ENCODE measurements at regions not wholly inside any gene's neighbourhood (a gene's known extent, or its start where the extent isn't known, plus 50 kb on each side); places are given as distances from the start of the nearest gene placed in this dataset.
"Not testable (repeated sequence)": the region's sequence is repeated elsewhere in the genome, so short reads cannot be mapped to it uniquely, and the experiment has no call there.

- not testable (repeated sequence) for H3K27ac ChIP-seq, H3K4me3 ChIP-seq
Observed at GRCh38 chr2:111583480-111583879, 300.5 kb downstream of the ANAPC1 start.

- H3K27ac ChIP-seq, H3K4me3 ChIP-seq: not testable (repeated sequence)
Observed at GRCh38 chr2:111584540-111584939, 299.5 kb downstream of the ANAPC1 start.

- H3K4me3 ChIP-seq, H3K27ac ChIP-seq: not testable (repeated sequence)
Observed at GRCh38 chr2:111584950-111585349, 299.0 kb downstream of the ANAPC1 start.

GRCh38 chr2:111586014-111586413 is 298.0 kb downstream of the ANAPC1 start:
- not testable (repeated sequence) for H3K27ac ChIP-seq, H3K4me3 ChIP-seq

GRCh38 chr2:111595072-111595471 is 288.9 kb downstream of the ANAPC1 start:
- H3K27ac ChIP-seq, H3K4me3 ChIP-seq: not testable (repeated sequence)

- H3K27ac ChIP-seq, result not testable (repeated sequence)
Observed at GRCh38 chr2:111596808-111597705, 286.9 kb downstream of the ANAPC1 start.

GRCh38 chr2:111598944-111599343 is 285.0 kb downstream of the ANAPC1 start:
- H3K27ac ChIP-seq, H3K4me3 ChIP-seq: not testable (repeated sequence)

More at GRCh38 chr2:111596808-111597705, 286.9 kb downstream of the ANAPC1 start:
- not testable (repeated sequence) for H3K4me3 ChIP-seq

- H3K27ac ChIP-seq, H3K4me3 ChIP-seq: not testable (repeated sequence)
Observed at GRCh38 chr2:111602259-111602658, 281.7 kb downstream of the ANAPC1 start.

- H3K27ac ChIP-seq, H3K4me3 ChIP-seq: not testable (repeated sequence)
Observed at GRCh38 chr2:111605798-111606197, 278.2 kb downstream of the ANAPC1 start.

- not testable (repeated sequence) for H3K4me3 ChIP-seq, H3K27ac ChIP-seq
Observed at GRCh38 chr2:111606632-111607031, 277.4 kb downstream of the ANAPC1 start.

- H3K4me3 ChIP-seq, H3K27ac ChIP-seq: not testable (repeated sequence)
Observed at GRCh38 chr2:111609146-111609844, 274.7 kb downstream of the ANAPC1 start.

- not testable (repeated sequence) for H3K27ac ChIP-seq, H3K4me3 ChIP-seq
Observed at GRCh38 chr2:111610035-111610434, 274.0 kb downstream of the ANAPC1 start.

- no peak overlapping the region for H3K27ac ChIP-seq
- H3K4me3 ChIP-seq, result no peak overlapping the region
Observed at GRCh38 chr2:111616651-111617218, 267.3 kb downstream of the ANAPC1 start.

- no peak overlapping the region for H3K4me3 ChIP-seq
- peak overlapping the region in 16 of 21 experiments; percentile 8 to 84 (median 62) for H3K27ac ChIP-seq
Observed at GRCh38 chr2:111617299-111618225, 266.4 kb downstream of the ANAPC1 start.

- Histone ChIP-seq H3K27ac (peak overlapping the region in 17 of 21 experiments; percentile 8 to 84 (median 61)), H3K4me3 (no peak overlapping the region)
Observed at GRCh38 chr2:111618226-111618977, 265.6 kb downstream of the ANAPC1 start.

GRCh38 chr2:111618978-111619902 is 264.8 kb downstream of the ANAPC1 start:
- Histone ChIP-seq H3K27ac (peak overlapping the region in 14 of 21 experiments; percentile 21 to 84 (median 62)), H3K4me3 (no peak overlapping the region)

- H3K27ac ChIP-seq, result no peak overlapping the region
- H3K4me3 ChIP-seq, result no peak overlapping the region
Observed at GRCh38 chr2:111620281-111620680, 263.7 kb downstream of the ANAPC1 start.

GRCh38 chr2:111622859-111623258 is 261.1 kb downstream of the ANAPC1 start:
- H3K27ac ChIP-seq, result peak overlapping the region in 2 of 21 experiments; percentile 9 to 35
- H3K4me3 ChIP-seq, result no peak overlapping the region

All from skin epidermis (tissue), 12 donors.